H1 (cell line): ENCODE measurements at regions not wholly inside any gene's neighbourhood (a gene's known extent, or its start where the extent isn't known, plus 50 kb on each side); places are given as distances from the start of the nearest gene placed in this dataset.

Source experiments
- CTCF ChIA-PET: fragments of 300-600 bp; sonication (Branson Sonifier 250); formaldehyde crosslinking; loops from one replicate; lab custom pipeline; 2021; ENCODE audit not compliant: partially characterized antibody; lab: Charles Lee
- POLR2A ChIA-PET: fragments of 300-600 bp; sonication (Branson Sonifier 250); formaldehyde crosslinking; loops from one replicate; lab custom pipeline; 2021; ENCODE audit warnings: inconsistent platforms; ENCODE audit not compliant: partially characterized antibody; lab: Charles Lee
- DNase-seq, 2 experiments: peaks; one replicate each; pipeline versions ENCODE4 v3.0.0 to v3.0.0-alpha.2; 2010 to 2022; ENCODE audit warnings: low spot score in 2 of 2, low read depth in 1 of 2, mixed read lengths in 1 of 2
- FAIRE-seq: peaks from 2 replicates; lab custom pipeline; 2011; peaks lifted over from hg19 to GRCh38; lab: Jason Lieb, UNC
- H2AFZ ChIP-seq: 2 replicates; pipeline ENCODE4 v1.8.1; 2012; ENCODE audit warnings: low read length, inconsistent platforms
- H2AK5ac ChIP-seq: 2 replicates; pipeline ENCODE4 v1.6.1; 2013; ENCODE audit warnings: low read depth, low read length
- H2BK120ac ChIP-seq: replicated peaks from 2 replicates; pipeline ENCODE3; 2013; ENCODE audit warnings: low read depth, low read length, inconsistent platforms
- H2BK12ac ChIP-seq: 2 replicates; pipeline ENCODE4 v1.6.1; 2013; ENCODE audit warnings: low read depth, low read length
- H2BK15ac ChIP-seq: 2 replicates; pipeline ENCODE4 v1.6.1; 2013; ENCODE audit warnings: low read length
- H2BK20ac ChIP-seq: 2 replicates; pipeline ENCODE4 v1.6.1; 2013; ENCODE audit warnings: low read length
- H2BK5ac ChIP-seq: 2 replicates; pipeline ENCODE4 v1.6.1; 2013; ENCODE audit warnings: low read depth, low read length
- H3K14ac ChIP-seq: 2 replicates; pipeline ENCODE4 v1.6.1; 2013; ENCODE audit warnings: inconsistent platforms; ENCODE audit not compliant: insufficient read length
- H3K18ac ChIP-seq: 2 replicates; pipeline ENCODE4 v1.6.1; 2013; ENCODE audit warnings: low read length; ENCODE audit errors: extremely low read depth
- H3K23ac ChIP-seq: 2 replicates; pipeline ENCODE4 v1.6.1; 2013; ENCODE audit warnings: inconsistent platforms; ENCODE audit not compliant: insufficient read length
- H3K23me2 ChIP-seq: 2 replicates; pipeline ENCODE4 v1.6.1; 2013; ENCODE audit warnings: low read depth, low read length
- H3K27ac ChIP-seq: 2 replicates; pipeline ENCODE4 v1.6.1; 2011; ENCODE audit warnings: low read depth, low read length, inconsistent platforms
- H3K27me3 ChIP-seq, 4 experiments: replicated peaks in 1 of 4; 1 replicate in 1 of 4; 2 replicates in 3 of 4; pipeline versions ENCODE4 v1.6.1 to v1.8.1; 2011 to 2013; ENCODE audit warnings: low read length in 3 of 4, mild to moderate bottlenecking in 3 of 4, inconsistent platforms in 2 of 4, mixed read lengths in 2 of 4, moderate library complexity in 1 of 4; ENCODE audit not compliant: control insufficient read depth in 3 of 4, insufficient read depth in 3 of 4; ENCODE audit errors: extremely low read depth in 1 of 4
- H3K36me3 ChIP-seq, 4 experiments: 2 replicates each; pipeline versions ENCODE4 v1.6.1 to v1.8.1; 2011 to 2013; ENCODE audit warnings: mild to moderate bottlenecking in 4 of 4, low read length in 3 of 4, moderate library complexity in 2 of 4, control low read depth in 1 of 4, inconsistent platforms in 1 of 4; ENCODE audit not compliant: insufficient read depth in 4 of 4, control insufficient read depth in 2 of 4
- H3K4ac ChIP-seq: replicated peaks from 2 replicates; pipeline ENCODE3; 2013; ENCODE audit warnings: low read length, low read depth, mixed read lengths, inconsistent platforms; ENCODE audit not compliant: insufficient read length
- H3K4me1 ChIP-seq, 4 experiments: replicated peaks in 1 of 4; 1 replicate in 1 of 4; 2 replicates in 3 of 4; pipeline versions ENCODE4 v1.6.1 to v1.8.1; 2011 to 2013; ENCODE audit warnings: low read length in 3 of 4, inconsistent platforms in 2 of 4, mixed read lengths in 1 of 4; ENCODE audit not compliant: insufficient read depth in 4 of 4, control insufficient read depth in 3 of 4
- H3K4me2 ChIP-seq, 2 experiments: 2 replicates each; pipeline versions ENCODE4 v1.6.1 to v1.8.1; 2011 to 2013; ENCODE audit warnings: low read depth in 2 of 2, low read length in 2 of 2, control low read depth in 1 of 2, inconsistent platforms in 1 of 2, mild to moderate bottlenecking in 1 of 2; ENCODE audit not compliant: insufficient read depth in 1 of 2
- H3K4me3 ChIP-seq, 4 experiments: fragments of 200-600, 300-600 bp in 1 of 4; sonication (generic), shearing (Covaris generic), sonication (Bioruptor Twin) in 1 of 4; 2 replicates each; pipeline versions ENCODE4 v1.5.1 to v1.8.1; 2011 to 2016; ENCODE audit warnings: low read length in 4 of 4, low read depth in 3 of 4, control low read depth in 2 of 4, inconsistent platforms in 2 of 4, mild to moderate bottlenecking in 2 of 4, mixed read lengths in 1 of 4, moderate library complexity in 1 of 4; ENCODE audit not compliant: insufficient read depth in 2 of 4; ENCODE audit errors: extremely low read depth in 1 of 4
- H3K56ac ChIP-seq: replicated peaks from 2 replicates; pipeline ENCODE3; 2013; ENCODE audit warnings: low read depth, mild to moderate bottlenecking, mixed read lengths, low read length, inconsistent platforms; ENCODE audit not compliant: insufficient read length
- H3K79me1 ChIP-seq: 2 replicates; pipeline ENCODE4 v1.6.1; 2013; ENCODE audit warnings: low read depth, low read length, control low read depth
- H3K79me2 ChIP-seq, 2 experiments: 2 replicates each; pipeline versions ENCODE4 v1.6.1 to v1.8.1; 2012 to 2013; ENCODE audit warnings: low read length in 2 of 2, mild to moderate bottlenecking in 2 of 2, inconsistent platforms in 1 of 2; ENCODE audit not compliant: insufficient read depth in 2 of 2, control insufficient read depth in 1 of 2
- H3K9ac ChIP-seq, 4 experiments: replicated peaks in 1 of 4; 1 replicate in 1 of 4; 2 replicates in 3 of 4; pipeline versions ENCODE4 v1.6.1 to v1.8.1; 2011 to 2013; ENCODE audit warnings: low read depth in 3 of 4, low read length in 3 of 4, control low read depth in 2 of 4, mild to moderate bottlenecking in 2 of 4, moderate library complexity in 2 of 4, inconsistent platforms in 1 of 4; ENCODE audit errors: extremely low read depth in 1 of 4
- H3K9me3 ChIP-seq, 2 experiments: 2 replicates each; pipeline versions ENCODE4 v1.6.1 to v1.8.1; 2012 to 2013; ENCODE audit warnings: mild to moderate bottlenecking in 2 of 2, moderate library complexity in 2 of 2, control low read depth in 1 of 2, inconsistent platforms in 1 of 2, low read depth in 1 of 2, low read length in 1 of 2, mixed read lengths in 1 of 2; ENCODE audit not compliant: insufficient read depth in 2 of 2
- H4K20me1 ChIP-seq, 2 experiments: replicated peaks in 1 of 2; 2 replicates each; pipeline versions ENCODE3 to v1.8.1; 2011 to 2013; ENCODE audit warnings: inconsistent platforms in 2 of 2, low read length in 2 of 2, mild to moderate bottlenecking in 1 of 2; ENCODE audit not compliant: insufficient read depth in 2 of 2, control insufficient read depth in 1 of 2
- H4K5ac ChIP-seq: 2 replicates; pipeline ENCODE4 v1.6.1; 2013; ENCODE audit warnings: low read length, low read depth, mixed read lengths, inconsistent platforms; ENCODE audit not compliant: insufficient read length
- H4K8ac ChIP-seq: 2 replicates; pipeline ENCODE4 v1.8.0; 2013; ENCODE audit warnings: mild to moderate bottlenecking, moderate library complexity, low read length, inconsistent platforms; ENCODE audit not compliant: insufficient read depth; ENCODE audit errors: extremely low read depth
- H4K91ac ChIP-seq: replicated peaks from 2 replicates; pipeline ENCODE3; 2013; ENCODE audit warnings: low read length, mixed read lengths, inconsistent platforms; ENCODE audit not compliant: insufficient read length
- KDM4A ChIP-seq: IDR thresholded peaks from one replicate; pipeline ENCODE4 v1.7.1; 2012; ENCODE audit warnings: low read depth, mild to moderate bottlenecking, moderate library complexity, low read length, inconsistent platforms; ENCODE audit not compliant: severe bottlenecking
- PHF8 ChIP-seq: fragments of 200-600 bp; sonication (generic); conservative IDR thresholded peaks from 2 replicates; pipeline ENCODE4 v1.7.1; 2012; ENCODE audit warnings: low read depth, mild to moderate bottlenecking, inconsistent platforms, low read length, moderate library complexity
- SIRT6 ChIP-seq: IDR thresholded peaks from one replicate; pipeline ENCODE4 v1.7.1; 2012; ENCODE audit warnings: low read length, inconsistent platforms
- SRF ChIP-seq: IDR thresholded peaks from 2 replicates; pipeline ENCODE4 v1.6.1; 2011; ENCODE audit warnings: mild to moderate bottlenecking, low read depth, low read length, moderate library complexity
- WGBS, 2 experiments: shearing (Covaris generic) in 1 of 2; methylation state at CpG; one replicate each; pipeline versions ENCODE4 v1.1.6 to v1.1.7; 2013 to 2015; ENCODE audit warnings: low lambda C conversion rate in 2 of 2, mixed read lengths in 2 of 2, inconsistent platforms in 1 of 2, low coverage in 1 of 2, missing lambda C conversion rate in 1 of 2; ENCODE audit not compliant: insufficient replicate concordance in 2 of 2, insufficient coverage in 1 of 2, insufficient read length in 1 of 2; ENCODE audit errors: extremely low coverage in 1 of 2, missing lambda C conversion rate in 1 of 2; 5-methylcytosine and 5-hydroxymethylcytosine counted together

DNA sequence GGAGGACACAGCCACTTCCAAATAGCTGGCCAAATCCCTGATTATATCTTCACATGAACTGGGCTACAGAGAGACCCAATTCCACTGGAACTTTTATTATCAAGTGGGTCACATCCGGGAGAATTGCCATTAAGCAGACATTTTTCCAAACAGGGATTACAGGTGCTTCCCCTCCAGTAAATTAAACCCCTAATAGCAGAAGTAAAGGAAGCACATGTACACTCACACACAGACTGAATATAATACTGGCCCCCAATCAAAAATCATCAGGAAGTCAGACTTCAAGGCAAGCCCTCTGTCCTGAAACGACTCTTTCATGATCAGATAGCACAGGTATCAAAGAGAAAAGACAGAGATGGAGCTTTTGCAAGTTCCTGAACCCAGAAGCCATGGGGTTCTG is 118.6 kb upstream of the PPP2R5A start:
- Histone ChIP-seq H4K8ac (no peak overlapping the region), H2BK120ac (no peak overlapping the region), H4K91ac (no peak overlapping the region), H3K9me3 (no peaks in the 10 kb centered on the region), H3K23ac (no peak overlapping the region), H2AK5ac (no peak overlapping the region), H3K4me1 (no peaks in the 10 kb centered on the region), H3K4ac (no peak overlapping the region), H3K27me3 (no peaks in the 10 kb centered on the region), H4K5ac (no peak overlapping the region), H2AFZ (no peak overlapping the region), H3K23me2 (no peaks in the 10 kb centered on the region), H3K4me2 (no peak overlapping the region), H2BK15ac (no peak overlapping the region), H3K79me2 (no peaks in the 10 kb centered on the region), H3K79me1 (no peaks in the 10 kb centered on the region; the same call in 1 of the 2 replicates), H3K9ac (no peak overlapping the region), H3K14ac (no peak overlapping the region), H2BK12ac (no peak overlapping the region), H3K56ac (no peak overlapping the region), H2BK20ac (no peak overlapping the region), H2BK5ac (no peak overlapping the region), H4K20me1 (no peaks in the 10 kb centered on the region), H3K36me3 (no peaks in the 10 kb centered on the region), H3K18ac (no peak overlapping the region), H3K4me3 (no peak overlapping the region), H3K27ac (no peak overlapping the region)
- ChIA-PET POLR2A (no interaction called here), CTCF (interaction anchor here (0.6 to 1.0 kb wide), 2 partner anchors 33 to 96 kb away, joined by 3 read pairs; no protein-coding TSS in a partner anchor)
- TF ChIP-seq SIRT6: no peak
- no peak for TF ChIP-seq PHF8
- TF ChIP-seq KDM4A: no peak
- no peak for TF ChIP-seq SRF
- WGBS, 2 experiments: 97% methylated on average over 2 of the region's 2 CpGs; no CpG with 5 or more reads in 1 of the 2 experiments
- no peak for DNase-seq
- FAIRE-seq: no peak
